H9 (cell line): ENCODE measurements at regions not wholly inside any gene's neighbourhood (a gene's known extent, or its start where the extent isn't known, plus 50 kb on each side); places are given as distances from the start of the nearest gene placed in this dataset.

Experiments used
- DNase-seq: peaks from one replicate; pipeline ENCODE4 v3.0.0-alpha.2; 2017
- H2AFZ ChIP-seq: one replicate; pipeline ENCODE4 v1.6.1; 2013; ENCODE audit warnings: mild to moderate bottlenecking, low read length, control low read depth, moderate library complexity
- H2AK5ac ChIP-seq: 2 replicates; pipeline ENCODE4 v1.6.1; 2013; ENCODE audit warnings: low read length, control low read depth, mixed read lengths; ENCODE audit not compliant: insufficient read length
- H2BK120ac ChIP-seq: one replicate; pipeline ENCODE4 v1.6.1; 2013; ENCODE audit warnings: low read depth, mild to moderate bottlenecking, low read length, control low read depth, inconsistent platforms; ENCODE audit not compliant: poor library complexity, severe bottlenecking
- H2BK12ac ChIP-seq: 2 replicates; pipeline ENCODE4 v1.6.1; 2013; ENCODE audit warnings: low read length, control low read depth, mixed read lengths, low read depth; ENCODE audit not compliant: insufficient read length
- H2BK15ac ChIP-seq: 2 replicates; pipeline ENCODE4 v1.6.1; 2013; ENCODE audit warnings: low read depth, low read length, control low read depth
- H2BK20ac ChIP-seq: one replicate; pipeline ENCODE4 v1.6.1; 2013; ENCODE audit warnings: low read depth, mild to moderate bottlenecking, low read length, control low read depth, inconsistent platforms; ENCODE audit not compliant: poor library complexity, severe bottlenecking
- H2BK5ac ChIP-seq: 2 replicates; pipeline ENCODE4 v1.6.1; 2013; ENCODE audit warnings: low read length, control low read depth, mixed read lengths; ENCODE audit not compliant: insufficient read length
- H3K14ac ChIP-seq: 2 replicates; pipeline ENCODE4 v1.6.1; 2013; ENCODE audit warnings: low read length, control low read depth; ENCODE audit not compliant: insufficient read depth
- H3K18ac ChIP-seq: 2 replicates; pipeline ENCODE4 v1.6.1; 2013; ENCODE audit warnings: low read depth, mild to moderate bottlenecking, mixed read lengths, low read length, control low read depth; ENCODE audit not compliant: insufficient read length
- H3K23ac ChIP-seq: 2 replicates; pipeline ENCODE4 v1.6.1; 2013; ENCODE audit warnings: low read length, control low read depth, mixed read lengths, low read depth; ENCODE audit not compliant: insufficient read length
- H3K23me2 ChIP-seq: 2 replicates; pipeline ENCODE4 v1.6.1; 2013; ENCODE audit warnings: low read depth, mild to moderate bottlenecking, mixed read lengths, low read length, control low read depth; ENCODE audit not compliant: insufficient read length, poor library complexity, severe bottlenecking
- H3K27ac ChIP-seq: 2 replicates; pipeline ENCODE4 v1.5.1; 2013; ENCODE audit warnings: low read length, control low read depth, mixed read lengths, low read depth; ENCODE audit not compliant: insufficient read length
- H3K27me3 ChIP-seq: 2 replicates; pipeline ENCODE4 v1.6.1; 2013; ENCODE audit warnings: low read length, control low read depth, inconsistent platforms; ENCODE audit not compliant: insufficient read depth
- H3K4ac ChIP-seq: 2 replicates; pipeline ENCODE4 v1.6.1; 2013; ENCODE audit warnings: low read depth, mild to moderate bottlenecking, control low read depth, inconsistent platforms, low read length, moderate library complexity
- H3K4me1 ChIP-seq: 2 replicates; pipeline ENCODE4 v1.6.1; 2013; ENCODE audit warnings: low read length, control low read depth, inconsistent platforms; ENCODE audit not compliant: insufficient read depth
- H3K4me2 ChIP-seq: 2 replicates; pipeline ENCODE4 v1.6.1; 2013; ENCODE audit warnings: low read length, control low read depth, mixed read lengths; ENCODE audit not compliant: insufficient read length, insufficient read depth
- H3K56ac ChIP-seq: 2 replicates; pipeline ENCODE4 v1.6.1; 2013; ENCODE audit warnings: low read depth, mild to moderate bottlenecking, mixed read lengths, low read length, control low read depth; ENCODE audit not compliant: insufficient read length
- H3K79me1 ChIP-seq: 2 replicates; pipeline ENCODE4 v1.6.1; 2013; ENCODE audit warnings: low read depth, mild to moderate bottlenecking, moderate library complexity, low read length, control low read depth, inconsistent platforms; ENCODE audit not compliant: insufficient read depth, poor library complexity, severe bottlenecking
- H3K79me2 ChIP-seq: 2 replicates; pipeline ENCODE4 v1.6.1; 2013; ENCODE audit warnings: low read length, control low read depth, inconsistent platforms; ENCODE audit not compliant: insufficient read depth
- H3K9ac ChIP-seq: 2 replicates; pipeline ENCODE4 v1.6.1; 2013; ENCODE audit warnings: low read length, control low read depth, mixed read lengths; ENCODE audit not compliant: insufficient read length; ENCODE audit errors: extremely low read depth
- H3K9me3 ChIP-seq: one replicate; pipeline ENCODE4 v1.6.1; 2013; ENCODE audit warnings: low read depth, low read length, inconsistent platforms; ENCODE audit not compliant: control insufficient read depth
- H3T11ph ChIP-seq: one replicate; pipeline ENCODE4 v1.6.1; 2013; ENCODE audit warnings: mild to moderate bottlenecking, low read length, control low read depth, inconsistent platforms
- H4K20me1 ChIP-seq: one replicate; pipeline ENCODE4 v1.6.1; 2013; ENCODE audit not compliant: control insufficient read depth, insufficient read length, insufficient read depth
- H4K5ac ChIP-seq: 2 replicates; pipeline ENCODE4 v1.6.1; 2013; ENCODE audit warnings: low read depth, mild to moderate bottlenecking, mixed read lengths, low read length, control low read depth; ENCODE audit not compliant: insufficient read length
- H4K8ac ChIP-seq: replicated peaks from 2 replicates; pipeline ENCODE4 v1.6.1; 2013; ENCODE audit warnings: low read length, control low read depth, mixed read lengths, low read depth; ENCODE audit not compliant: insufficient read length
- H4K91ac ChIP-seq: 2 replicates; pipeline ENCODE4 v1.6.1; 2013; ENCODE audit warnings: low read depth, mild to moderate bottlenecking, moderate library complexity, mixed read lengths, low read length, control low read depth; ENCODE audit not compliant: insufficient read length
- H3K27ac Mint-ChIP-seq, 3 experiments: 2 replicates in 2 of 3; 3 replicates in 1 of 3; pipeline ENCODE4 v1.8.0; 2020 to 2021; ENCODE audit warnings: mixed read lengths in 3 of 3, mild to moderate bottlenecking in 1 of 3, moderate library complexity in 1 of 3
- H3K27me3 Mint-ChIP-seq: 2 replicates; pipeline ENCODE4 v1.8.0; 2021; ENCODE audit warnings: low read depth, mild to moderate bottlenecking, moderate library complexity, mixed read lengths
- H3K36me3 Mint-ChIP-seq, 3 experiments: 2 replicates in 2 of 3; 3 replicates in 1 of 3; pipeline ENCODE4 v1.8.0; 2020 to 2021; ENCODE audit warnings: low read depth in 3 of 3, mixed read lengths in 3 of 3; ENCODE audit not compliant: insufficient read depth in 1 of 3
- H3K4me1 Mint-ChIP-seq, 2 experiments: 2 replicates each; pipeline ENCODE4 v1.8.0; 2020; ENCODE audit warnings: mixed read lengths in 2 of 2
- H3K4me3 Mint-ChIP-seq, 2 experiments: 2 replicates in 1 of 2; 3 replicates in 1 of 2; pipeline ENCODE4 v1.8.0; 2020 to 2021; ENCODE audit warnings: mild to moderate bottlenecking in 2 of 2, mixed read lengths in 2 of 2, moderate library complexity in 1 of 2
- H3K9me3 Mint-ChIP-seq, 2 experiments: 2 replicates in 1 of 2; 3 replicates in 1 of 2; pipeline ENCODE4 v1.8.0; 2020; ENCODE audit warnings: mild to moderate bottlenecking in 2 of 2, mixed read lengths in 2 of 2, moderate library complexity in 1 of 2
- WGBS: extraction: QIAGEN DNeasy Blood & Tissue Kit; methylation state at CpG from one replicate; pipeline ENCODE4 v1.1.7; 2013; ENCODE audit warnings: missing lambda C conversion rate, low lambda C conversion rate, mixed read lengths; ENCODE audit not compliant: insufficient read length; ENCODE audit errors: extremely low coverage; 5-methylcytosine and 5-hydroxymethylcytosine counted together
- TF ChIP-seq, protein P1 (sequence below): fragments of 200-600 bp; sonication (generic); conservative IDR thresholded peaks from 3 replicates; pipeline ENCODE4 v1.8.0; 2021; ENCODE audit warnings: antibody characterized with exemption, mild to moderate bottlenecking

DNA sequence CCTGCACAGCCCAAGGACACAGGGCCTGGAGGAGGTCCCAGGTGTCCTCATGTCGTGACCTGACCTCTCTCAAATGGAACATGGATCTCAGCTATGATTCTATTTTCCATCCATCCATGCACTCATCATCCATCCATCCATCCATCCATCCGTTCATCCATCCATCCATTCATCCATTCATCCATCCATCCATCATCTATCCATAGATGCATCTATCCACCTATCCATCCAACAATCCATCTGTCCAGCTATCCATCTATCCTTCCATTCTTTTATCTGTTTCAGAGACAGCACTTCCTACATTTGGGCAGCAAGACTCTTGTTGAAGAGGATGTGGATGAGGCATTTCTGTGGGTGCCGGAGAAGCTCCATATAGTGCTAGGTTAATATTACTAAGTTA is 86.7 kb downstream of the SCGB2B2 start:
- Histone ChIP-seq H3K4me2 (no peak overlapping the region), H2BK15ac (no peak overlapping the region), H2AK5ac (no peak overlapping the region), H3K4me1 (no peaks in the 10 kb centered on the region), H3K79me2 (no peaks in the 10 kb centered on the region), H3K79me1 (no peaks in the 10 kb centered on the region), H4K91ac (no peak overlapping the region), H3K9ac (no peak overlapping the region), H2BK20ac (no peak overlapping the region), H3K9me3 (no peaks in the 10 kb centered on the region), H3K14ac (no peak overlapping the region), H3T11ph (no peak overlapping the region), H3K27me3 (no peaks in the 10 kb centered on the region), H4K8ac (no peak overlapping the region), H3K56ac (no peak overlapping the region), H3K23me2 (no peaks in the 10 kb centered on the region), H2BK120ac (no peak overlapping the region), H3K23ac (no peak overlapping the region), H3K4ac (no peak overlapping the region), H2BK5ac (no peak overlapping the region), H2BK12ac (no peak overlapping the region), H3K18ac (no peak overlapping the region), H2AFZ (no peak overlapping the region), H3K27ac (no peak overlapping the region), H4K5ac (no peak overlapping the region), H4K20me1 (no peaks in the 10 kb centered on the region)
- Mint-ChIP-seq H3K36me3 (peaks cover 6 to 15% (median 12%) of the 10 kb centered on the region in 3 experiments; a peak in 6 of 7 replicates), H3K4me3 (no peak overlapping the region), H3K9me3 (peaks cover 53 to 94% of the 10 kb centered on the region in 2 experiments), H3K27ac (no peak overlapping the region), H3K4me1 (no peaks in the 10 kb centered on the region; a peak in 1 of 4 replicates), H3K27me3 (peaks cover 18% of the 10 kb centered on the region)
- WGBS: no CpG with 5 or more reads among the region's 3 CpGs
- no peak for DNase-seq
- TF ChIP-seq, protein P1, sequence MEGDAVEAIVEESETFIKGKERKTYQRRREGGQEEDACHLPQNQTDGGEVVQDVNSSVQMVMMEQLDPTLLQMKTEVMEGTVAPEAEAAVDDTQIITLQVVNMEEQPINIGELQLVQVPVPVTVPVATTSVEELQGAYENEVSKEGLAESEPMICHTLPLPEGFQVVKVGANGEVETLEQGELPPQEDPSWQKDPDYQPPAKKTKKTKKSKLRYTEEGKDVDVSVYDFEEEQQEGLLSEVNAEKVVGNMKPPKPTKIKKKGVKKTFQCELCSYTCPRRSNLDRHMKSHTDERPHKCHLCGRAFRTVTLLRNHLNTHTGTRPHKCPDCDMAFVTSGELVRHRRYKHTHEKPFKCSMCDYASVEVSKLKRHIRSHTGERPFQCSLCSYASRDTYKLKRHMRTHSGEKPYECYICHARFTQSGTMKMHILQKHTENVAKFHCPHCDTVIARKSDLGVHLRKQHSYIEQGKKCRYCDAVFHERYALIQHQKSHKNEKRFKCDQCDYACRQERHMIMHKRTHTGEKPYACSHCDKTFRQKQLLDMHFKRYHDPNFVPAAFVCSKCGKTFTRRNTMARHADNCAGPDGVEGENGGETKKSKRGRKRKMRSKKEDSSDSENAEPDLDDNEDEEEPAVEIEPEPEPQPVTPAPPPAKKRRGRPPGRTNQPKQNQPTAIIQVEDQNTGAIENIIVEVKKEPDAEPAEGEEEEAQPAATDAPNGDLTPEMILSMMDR: no peak
